Liver (tissue), 8 donors: ENCODE measurements at regions not wholly inside any gene's neighbourhood (a gene's known extent, or its start where the extent isn't known, plus 50 kb on each side); places are given as distances from the start of the nearest gene placed in this dataset.
A peak's percentile ranks its signal among the peaks of the same experiment; 100 is the strongest.

ENCODE experiments used
- DNase-seq: peaks from one replicate; pipeline ENCODE4 v3.0.0-alpha.2; 2017; ENCODE audit warnings: low spot score
- H3K27ac ChIP-seq, 2 donors: one replicate each; pipeline ENCODE4 v1.7.0; 2013; ENCODE audit warnings: inconsistent platforms in 2 of 2, low read length in 2 of 2, control low read depth in 1 of 2, low read depth in 1 of 2, mild to moderate bottlenecking in 1 of 2
- H3K27me3 ChIP-seq, 4 donors: one replicate each; pipeline versions ENCODE4 v1.6.1 to v1.7.0; 2013; ENCODE audit warnings: low read length in 3 of 4, inconsistent platforms in 1 of 4, mild to moderate bottlenecking in 1 of 4, moderate library complexity in 1 of 4; ENCODE audit not compliant: control insufficient read depth in 4 of 4, insufficient read depth in 4 of 4
- H3K36me3 ChIP-seq, 4 donors: one replicate each; pipeline versions ENCODE4 v1.6.1 to v1.7.0; 2013; ENCODE audit warnings: low read length in 3 of 4, mild to moderate bottlenecking in 3 of 4, low read depth in 1 of 4, moderate library complexity in 1 of 4; ENCODE audit not compliant: control insufficient read depth in 4 of 4, insufficient read depth in 3 of 4
- H3K4me1 ChIP-seq, 4 donors: one replicate each; pipeline versions ENCODE4 v1.6.1 to v1.7.0; 2013; ENCODE audit warnings: low read length in 3 of 4, mild to moderate bottlenecking in 3 of 4, moderate library complexity in 1 of 4; ENCODE audit not compliant: control insufficient read depth in 4 of 4, insufficient read depth in 4 of 4
- H3K4me3 ChIP-seq, 3 donors: one replicate each; pipeline versions ENCODE4 v1.6.1 to v1.7.0; 2013; ENCODE audit warnings: low read length in 3 of 3, control low read depth in 1 of 3, low read depth in 1 of 3, mild to moderate bottlenecking in 1 of 3
- H3K9ac ChIP-seq, 2 donors: one replicate each; pipeline ENCODE4 v1.7.0; 2013; ENCODE audit warnings: low read length in 2 of 2, mild to moderate bottlenecking in 2 of 2, moderate library complexity in 2 of 2, control low read depth in 1 of 2, low read depth in 1 of 2
- H3K9me3 ChIP-seq, 4 donors: one replicate each; pipeline versions ENCODE4 v1.6.1 to v1.7.0; 2013; ENCODE audit warnings: low read length in 3 of 4; ENCODE audit not compliant: control insufficient read depth in 4 of 4
- ATF3 ChIP-seq: IDR thresholded peaks from 2 replicates; pipeline ENCODE4 v1.6.1; 2016; ENCODE audit warnings: antibody characterized with exemption
- CTCF ChIP-seq: fragments of 150-350 bp; IDR thresholded peaks from 2 replicates; pipeline ENCODE4 v1.5.1; 2017; ENCODE audit warnings: improper control_type of control experiment, low read depth, low read length; ENCODE audit not compliant: missing input control
- EGR1 ChIP-seq, 2 donors: IDR thresholded peaks; 2 replicates each; pipeline ENCODE4 v1.6.1; 2016 to 2018; ENCODE audit warnings: antibody characterized with exemption in 2 of 2, low read depth in 2 of 2
- FOXA1 ChIP-seq: IDR thresholded peaks from 2 replicates; pipeline ENCODE4 v1.6.1; 2016; ENCODE audit warnings: antibody characterized with exemption
- FOXA2 ChIP-seq: IDR thresholded peaks from 2 replicates; pipeline ENCODE4 v1.6.1; 2016; ENCODE audit warnings: antibody characterized with exemption
- GABPA ChIP-seq, 2 donors: IDR thresholded peaks in 1 of 2; conservative IDR thresholded peaks in 1 of 2; 2 replicates each; pipeline ENCODE4 v1.6.1; 2016; ENCODE audit warnings: antibody characterized with exemption in 2 of 2, mild to moderate bottlenecking in 1 of 2, moderate library complexity in 1 of 2
- HNF4A ChIP-seq, 2 donors: conservative IDR thresholded peaks; 2 replicates each; pipeline ENCODE4 v1.6.1; 2016; ENCODE audit warnings: antibody characterized with exemption in 2 of 2, mild to moderate bottlenecking in 2 of 2
- HNF4G ChIP-seq: IDR thresholded peaks from 2 replicates; pipeline ENCODE4 v1.6.1; 2016; ENCODE audit warnings: antibody characterized with exemption
- JUND ChIP-seq, 2 donors: IDR thresholded peaks; 2 replicates each; pipeline ENCODE4 v1.6.1; 2016; ENCODE audit warnings: antibody characterized with exemption in 2 of 2
- MAX ChIP-seq: IDR thresholded peaks from 2 replicates; pipeline ENCODE4 v1.6.1; 2016; ENCODE audit warnings: antibody characterized with exemption
- NR2F2 ChIP-seq: IDR thresholded peaks from 2 replicates; pipeline ENCODE4 v1.6.1; 2016; ENCODE audit warnings: antibody characterized with exemption
- RAD21 ChIP-seq, 2 donors: IDR thresholded peaks; 2 replicates each; pipeline ENCODE4 v1.6.1; 2016; ENCODE audit warnings: antibody characterized with exemption in 2 of 2, mild to moderate bottlenecking in 2 of 2
- RXRA ChIP-seq, 2 donors: IDR thresholded peaks; 2 replicates each; pipeline ENCODE4 v1.6.1; 2017 to 2018; ENCODE audit warnings: antibody characterized with exemption in 2 of 2, mild to moderate bottlenecking in 1 of 2
- SP1 ChIP-seq: IDR thresholded peaks from 2 replicates; pipeline ENCODE4 v1.6.1; 2018; ENCODE audit warnings: antibody characterized with exemption, mild to moderate bottlenecking
- TAF1 ChIP-seq: conservative IDR thresholded peaks from 2 replicates; pipeline ENCODE4 v1.6.1; 2016; ENCODE audit warnings: antibody characterized with exemption, mild to moderate bottlenecking
- WGBS: extraction: QIAGEN DNeasy Blood & Tissue Kit; methylation state at CpG from one replicate; pipeline ENCODE4 v1.1.7; 2013; 5-methylcytosine and 5-hydroxymethylcytosine counted together
- TF ChIP-seq, protein P1 (sequence below): IDR thresholded peaks from 2 replicates; pipeline ENCODE4 v1.6.1; 2016; ENCODE audit warnings: antibody characterized with exemption, mild to moderate bottlenecking
- TF ChIP-seq, protein P2 (sequence below): IDR thresholded peaks from 2 replicates; pipeline ENCODE4 v1.6.1; 2016; ENCODE audit warnings: antibody characterized with exemption
- donor health status: healthy.
- donor health status: healthy.
- donor health status: healthy.
- donor health status: healthy.
- donor health status: healthy.

DNA sequence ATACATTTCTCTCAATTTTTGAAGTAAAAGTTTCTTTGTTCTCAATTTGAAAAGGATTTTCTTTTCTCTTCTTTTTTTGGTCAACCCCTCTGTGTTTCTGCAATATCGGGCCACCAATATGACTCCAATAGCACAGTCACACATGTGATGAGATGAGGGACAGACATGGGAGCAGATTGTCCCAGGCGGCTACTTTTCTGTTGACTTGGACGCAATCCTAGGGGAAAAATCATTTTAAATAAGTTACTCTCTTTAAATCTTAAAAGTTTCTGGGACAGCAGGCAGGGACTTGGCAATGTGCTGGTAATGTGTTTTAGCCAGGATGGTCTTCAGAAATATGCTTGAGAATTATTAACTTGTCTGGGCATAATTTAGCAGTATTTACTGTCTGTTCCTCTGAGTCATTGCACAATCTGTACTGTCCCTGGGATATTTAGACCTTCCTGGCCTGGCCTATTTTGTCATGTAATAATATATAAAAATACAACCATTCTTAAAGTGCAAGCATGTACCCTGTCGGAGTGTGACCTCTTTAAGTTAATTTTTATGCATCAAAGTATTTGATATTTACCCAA lies 388.5 kb upstream of the FANCL start:
- Histone ChIP-seq H3K9ac (no peak overlapping the region), H3K4me3 (no peak overlapping the region), H3K27ac (peak overlapping the region in 1 of 2 donors; percentile 18), H3K9me3 (no peaks in the 10 kb centered on the region), H3K36me3 (no peaks in the 10 kb centered on the region), H3K4me1 (peaks cover 0 to 7% (median 0%) of the 10 kb centered on the region in 4 donors), H3K27me3 (no peaks in the 10 kb centered on the region)
- no peak for DNase-seq
- TF ChIP-seq FOXA1 (no peak), MAX (no peak), HNF4G (no peak), TAF1 (no peak), HNF4A (conservative IDR thresholded peaks at IDR 0.05) (peak in 1 of 2 donors; percentile 34)
- WGBS = 56% methylated on average over 4 of the region's 4 CpGs

GRCh38 chr2:58620896-58621295 lies 379.8 kb upstream of the FANCL start:
- Histone ChIP-seq H3K4me3 (no peak overlapping the region), H3K27ac (no peak overlapping the region), H3K4me1 (no peaks in the 10 kb centered on the region), H3K27me3 (no peaks in the 10 kb centered on the region), H3K9ac (no peak overlapping the region), H3K9me3 (no peaks in the 10 kb centered on the region), H3K36me3 (no peaks in the 10 kb centered on the region)
- DNase-seq = no peak
- WGBS = 93% methylated on average over 1 of the region's 1 CpG
- no peak for TF ChIP-seq GABPA (IDR thresholded peaks at IDR 0.05 in 1 of 2, conservative IDR thresholded peaks at IDR 0.05 in 1 of 2)
- TF ChIP-seq SP1 = no peak
- no peak for TF ChIP-seq CTCF
- no peak for TF ChIP-seq HNF4G
- TF ChIP-seq RXRA (IDR thresholded peaks at IDR 0.05) = no peak
- TF ChIP-seq ATF3 = no peak
- no peak for TF ChIP-seq FOXA2
- TF ChIP-seq HNF4A (conservative IDR thresholded peaks at IDR 0.05) = no peak
- TF ChIP-seq, protein P1, sequence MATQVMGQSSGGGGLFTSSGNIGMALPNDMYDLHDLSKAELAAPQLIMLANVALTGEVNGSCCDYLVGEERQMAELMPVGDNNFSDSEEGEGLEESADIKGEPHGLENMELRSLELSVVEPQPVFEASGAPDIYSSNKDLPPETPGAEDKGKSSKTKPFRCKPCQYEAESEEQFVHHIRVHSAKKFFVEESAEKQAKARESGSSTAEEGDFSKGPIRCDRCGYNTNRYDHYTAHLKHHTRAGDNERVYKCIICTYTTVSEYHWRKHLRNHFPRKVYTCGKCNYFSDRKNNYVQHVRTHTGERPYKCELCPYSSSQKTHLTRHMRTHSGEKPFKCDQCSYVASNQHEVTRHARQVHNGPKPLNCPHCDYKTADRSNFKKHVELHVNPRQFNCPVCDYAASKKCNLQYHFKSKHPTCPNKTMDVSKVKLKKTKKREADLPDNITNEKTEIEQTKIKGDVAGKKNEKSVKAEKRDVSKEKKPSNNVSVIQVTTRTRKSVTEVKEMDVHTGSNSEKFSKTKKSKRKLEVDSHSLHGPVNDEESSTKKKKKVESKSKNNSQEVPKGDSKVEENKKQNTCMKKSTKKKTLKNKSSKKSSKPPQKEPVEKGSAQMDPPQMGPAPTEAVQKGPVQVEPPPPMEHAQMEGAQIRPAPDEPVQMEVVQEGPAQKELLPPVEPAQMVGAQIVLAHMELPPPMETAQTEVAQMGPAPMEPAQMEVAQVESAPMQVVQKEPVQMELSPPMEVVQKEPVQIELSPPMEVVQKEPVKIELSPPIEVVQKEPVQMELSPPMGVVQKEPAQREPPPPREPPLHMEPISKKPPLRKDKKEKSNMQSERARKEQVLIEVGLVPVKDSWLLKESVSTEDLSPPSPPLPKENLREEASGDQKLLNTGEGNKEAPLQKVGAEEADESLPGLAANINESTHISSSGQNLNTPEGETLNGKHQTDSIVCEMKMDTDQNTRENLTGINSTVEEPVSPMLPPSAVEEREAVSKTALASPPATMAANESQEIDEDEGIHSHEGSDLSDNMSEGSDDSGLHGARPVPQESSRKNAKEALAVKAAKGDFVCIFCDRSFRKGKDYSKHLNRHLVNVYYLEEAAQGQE = no peak
- no peak for TF ChIP-seq FOXA1
- no peak for TF ChIP-seq EGR1 (IDR thresholded peaks at IDR 0.05; ENCODE audit: low read depth in 2 of 2)
- TF ChIP-seq JUND (IDR thresholded peaks at IDR 0.05) = no peak
- TF ChIP-seq RAD21 (IDR thresholded peaks at IDR 0.05) = no peak
- TF ChIP-seq, protein P2, sequence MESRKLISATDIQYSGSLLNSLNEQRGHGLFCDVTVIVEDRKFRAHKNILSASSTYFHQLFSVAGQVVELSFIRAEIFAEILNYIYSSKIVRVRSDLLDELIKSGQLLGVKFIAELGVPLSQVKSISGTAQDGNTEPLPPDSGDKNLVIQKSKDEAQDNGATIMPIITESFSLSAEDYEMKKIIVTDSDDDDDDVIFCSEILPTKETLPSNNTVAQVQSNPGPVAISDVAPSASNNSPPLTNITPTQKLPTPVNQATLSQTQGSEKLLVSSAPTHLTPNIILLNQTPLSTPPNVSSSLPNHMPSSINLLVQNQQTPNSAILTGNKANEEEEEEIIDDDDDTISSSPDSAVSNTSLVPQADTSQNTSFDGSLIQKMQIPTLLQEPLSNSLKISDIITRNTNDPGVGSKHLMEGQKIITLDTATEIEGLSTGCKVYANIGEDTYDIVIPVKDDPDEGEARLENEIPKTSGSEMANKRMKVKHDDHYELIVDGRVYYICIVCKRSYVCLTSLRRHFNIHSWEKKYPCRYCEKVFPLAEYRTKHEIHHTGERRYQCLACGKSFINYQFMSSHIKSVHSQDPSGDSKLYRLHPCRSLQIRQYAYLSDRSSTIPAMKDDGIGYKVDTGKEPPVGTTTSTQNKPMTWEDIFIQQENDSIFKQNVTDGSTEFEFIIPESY = no peak
- TF ChIP-seq MAX = no peak
- TF ChIP-seq TAF1 = no peak
- TF ChIP-seq NR2F2 = no peak
